Kidney (tissue), 13 donors: ENCODE measurements at regions not wholly inside any gene's neighbourhood (a gene's known extent, or its start where the extent isn't known, plus 50 kb on each side); places are given as distances from the start of the nearest gene placed in this dataset.

Source experiments
- DNase-seq, 5 donors: peaks; one replicate each; pipeline ENCODE4 v3.0.0-alpha.2; 2013 to 2020
- FAIRE-seq: peaks from 2 replicates; lab custom pipeline; 2012; peaks lifted over from hg19 to GRCh38; lab: Jason Lieb, UNC
- H3K27ac ChIP-seq, 2 donors: one replicate each; pipeline ENCODE4 v1.7.0; 2013; ENCODE audit warnings: low read depth in 2 of 2, low read length in 2 of 2, inconsistent platforms in 1 of 2
- H3K27me3 ChIP-seq: one replicate; pipeline ENCODE4 v1.7.1; 2013; ENCODE audit warnings: low read length, inconsistent platforms; ENCODE audit not compliant: control insufficient read depth, insufficient read depth
- H3K36me3 ChIP-seq, 3 donors: one replicate each; pipeline versions ENCODE4 v1.7.0 to v1.7.1; 2013; ENCODE audit warnings: low read length in 3 of 3, control low read depth in 1 of 3, inconsistent platforms in 1 of 3; ENCODE audit not compliant: insufficient read depth in 3 of 3, control insufficient read depth in 2 of 3
- H3K4me1 ChIP-seq, 3 donors: one replicate each; pipeline versions ENCODE4 v1.7.0 to v1.7.1; 2013; ENCODE audit warnings: low read length in 3 of 3, inconsistent platforms in 1 of 3, low read depth in 1 of 3; ENCODE audit not compliant: control insufficient read depth in 2 of 3, insufficient read depth in 2 of 3
- H3K4me3 ChIP-seq, 3 donors: one replicate each; pipeline versions ENCODE4 v1.7.0 to v1.8.1; 2013; ENCODE audit warnings: low read length in 3 of 3, control low read depth in 1 of 3, inconsistent platforms in 1 of 3
- H3K9ac ChIP-seq, 3 donors: one replicate each; pipeline versions ENCODE4 v1.7.0 to v1.7.1; 2013; ENCODE audit warnings: low read length in 3 of 3, control low read depth in 1 of 3, inconsistent platforms in 1 of 3
- H3K9me3 ChIP-seq, 3 donors: one replicate each; pipeline versions ENCODE4 v1.7.0 to v1.7.1; 2013; ENCODE audit warnings: low read length in 3 of 3, control low read depth in 1 of 3, inconsistent platforms in 1 of 3; ENCODE audit not compliant: control insufficient read depth in 2 of 3, insufficient read depth in 1 of 3
- CTCF ChIP-seq: IDR thresholded peaks from 3 replicates; pipeline ENCODE4 v1.5.1; 2012; ENCODE audit warnings: mild to moderate bottlenecking, moderate library complexity, borderline replicate concordance; ENCODE audit not compliant: insufficient read depth; ENCODE audit errors: extremely low read depth
- intact Hi-C: fragments of 100-400 bp; cut with DNase I; formaldehyde crosslinking; loops from one replicate; pipeline ENCODE4 v1.11.1; 2022
- donor health status: control.
- donor health status: control.
- donor health status: control.
- donor health status: control.
- donor health status: control.
- donor health status: DM: yes; HTN: yes; CAD: no.
- donor health status: Normal renal cell carcinoma (clear cell type).

- intact Hi-C loops, result no loop called here
- no peak for DNase-seq
- FAIRE-seq, result no peak
- Histone ChIP-seq H3K36me3 (no peaks in the 10 kb centered on the region), H3K9ac (no peak overlapping the region), H3K27me3 (no peaks in the 10 kb centered on the region), H3K9me3 (no peaks in the 10 kb centered on the region), H3K4me3 (no peak overlapping the region), H3K27ac (no peak overlapping the region), H3K4me1 (no peaks in the 10 kb centered on the region)
- no peak for TF ChIP-seq CTCF
Measured at GRCh38 chr7:51593628-51594027, 277.0 kb upstream of the COBL start.

GRCh38 chr7:51592842-51593599, 276.4 kb upstream of the COBL start:
- Histone ChIP-seq H3K9me3 (no peaks in the 10 kb centered on the region), H3K27me3 (no peaks in the 10 kb centered on the region), H3K4me3 (no peak overlapping the region), H3K36me3 (no peaks in the 10 kb centered on the region), H3K4me1 (no peaks in the 10 kb centered on the region), H3K9ac (no peak overlapping the region), H3K27ac (no peak overlapping the region)
- no peak for FAIRE-seq
- no peak for TF ChIP-seq CTCF
- no peak for DNase-seq
- intact Hi-C loops, result no loop called here

- intact Hi-C loops, result no loop called here
- no peaks in the 10 kb centered on the region for H3K4me1 ChIP-seq
- H3K9me3 ChIP-seq, result no peaks in the 10 kb centered on the region
- no peak for TF ChIP-seq CTCF
- H3K4me3 ChIP-seq, result no peak overlapping the region
- no peak overlapping the region for H3K27ac ChIP-seq
- no peak for DNase-seq
- no peak overlapping the region for H3K9ac ChIP-seq
- H3K27me3 ChIP-seq, result no peaks in the 10 kb centered on the region
- no peak for FAIRE-seq
- H3K36me3 ChIP-seq, result no peaks in the 10 kb centered on the region
Measured at GRCh38 chr7:51591223-51591622, 274.6 kb upstream of the COBL start.

- DNase-seq (no peak), FAIRE-seq (no peak)
- intact Hi-C loops, result no loop called here
- Histone ChIP-seq H3K9ac (no peak overlapping the region), H3K9me3 (no peaks in the 10 kb centered on the region), H3K27ac (no peak overlapping the region), H3K4me1 (no peaks in the 10 kb centered on the region), H3K27me3 (no peaks in the 10 kb centered on the region), H3K36me3 (no peaks in the 10 kb centered on the region), H3K4me3 (no peak overlapping the region)
- no peak for TF ChIP-seq CTCF
Measured at GRCh38 chr7:51590746-51591145, 274.1 kb upstream of the COBL start.
